Osteoblast (primary cell): ENCODE measurements at regions not wholly inside any gene's neighbourhood (a gene's known extent, or its start where the extent isn't known, plus 50 kb on each side); places are given as distances from the start of the nearest gene placed in this dataset.

Experiments used
- DNase-seq: peaks from one replicate; pipeline ENCODE4 v3.0.0; 2011; ENCODE audit warnings: low spot score, mixed read lengths; ENCODE audit not compliant: insufficient read length; ENCODE audit errors: missing footprints
- H2AFZ ChIP-seq: 2 replicates; pipeline ENCODE4 v1.6.0; 2011; ENCODE audit warnings: mild to moderate bottlenecking, low read length
- H3K27ac ChIP-seq: 2 replicates; pipeline ENCODE4 v1.5.1; 2011; ENCODE audit warnings: mild to moderate bottlenecking, low read depth, low read length, moderate library complexity
- H3K27me3 ChIP-seq: 2 replicates; pipeline ENCODE4 v1.6.0; 2012; ENCODE audit warnings: mild to moderate bottlenecking, control low read depth, inconsistent platforms, low read length, moderate library complexity; ENCODE audit not compliant: insufficient read depth
- H3K36me3 ChIP-seq: 2 replicates; pipeline ENCODE4 v1.5.1; 2011; ENCODE audit warnings: mild to moderate bottlenecking, low read length, control low read depth, moderate library complexity; ENCODE audit not compliant: insufficient read depth
- H3K4me1 ChIP-seq: 2 replicates; pipeline ENCODE4 v1.5.1; 2011; ENCODE audit warnings: mild to moderate bottlenecking, low read length, control low read depth, moderate library complexity; ENCODE audit not compliant: insufficient read depth
- H3K4me2 ChIP-seq: 2 replicates; pipeline ENCODE4 v1.6.0; 2011; ENCODE audit warnings: mild to moderate bottlenecking, low read length; ENCODE audit not compliant: insufficient read depth
- H3K4me3 ChIP-seq: fragments of 200-600 bp; sonication (generic); 3 replicates; pipeline ENCODE4 v1.5.1; 2012; ENCODE audit warnings: mild to moderate bottlenecking, low read length, inconsistent platforms; ENCODE audit not compliant: insufficient read depth
- H3K79me2 ChIP-seq: 2 replicates; pipeline ENCODE4 v1.6.0; 2012; ENCODE audit warnings: mild to moderate bottlenecking, low read length, control low read depth, inconsistent platforms; ENCODE audit not compliant: insufficient read depth
- H3K9me3 ChIP-seq: 2 replicates; pipeline ENCODE4 v1.5.1; 2011; ENCODE audit warnings: low read depth, low read length, control low read depth
- H4K20me1 ChIP-seq: 2 replicates; pipeline ENCODE4 v1.6.0; 2012; ENCODE audit warnings: mild to moderate bottlenecking, low read length, control low read depth; ENCODE audit not compliant: insufficient read depth
- TF ChIP-seq, protein P1 (sequence below): IDR thresholded peaks from 2 replicates; pipeline ENCODE4 v1.5.1; 2011; ENCODE audit warnings: mild to moderate bottlenecking, low read depth, low read length, moderate library complexity; ENCODE audit errors: extremely low read depth

DNA sequence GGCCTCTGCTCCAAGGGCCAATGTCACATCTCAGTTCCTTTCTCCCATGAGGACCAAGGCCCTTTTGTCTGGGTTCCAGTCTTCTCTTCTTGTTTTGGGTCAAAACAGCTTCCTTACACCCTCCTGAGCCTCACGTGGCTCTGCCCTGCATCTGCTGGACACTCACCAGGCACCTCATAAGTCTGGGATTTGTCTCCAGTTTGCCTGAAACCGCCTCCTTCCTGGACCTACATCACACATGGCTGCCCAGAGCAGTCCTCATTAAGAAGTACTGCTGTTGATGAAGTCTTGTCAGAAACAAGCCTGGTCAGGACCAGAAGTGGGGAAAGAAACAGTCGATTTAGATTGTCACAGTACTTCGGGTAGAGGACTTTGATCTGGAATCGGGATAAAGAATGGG is 173.4 kb upstream of the BMPER start:
- H2AFZ ChIP-seq = no peak overlapping the region
- H3K4me3 ChIP-seq = no peak overlapping the region
- H3K27ac ChIP-seq = no peak overlapping the region
- H4K20me1 ChIP-seq = no peaks in the 10 kb centered on the region
- no peaks in the 10 kb centered on the region for H3K79me2 ChIP-seq
- no peaks in the 10 kb centered on the region for H3K27me3 ChIP-seq
- H3K4me2 ChIP-seq = no peak overlapping the region
- no peaks in the 10 kb centered on the region for H3K36me3 ChIP-seq
- H3K4me1 ChIP-seq = no peaks in the 10 kb centered on the region
- H3K9me3 ChIP-seq = no peaks in the 10 kb centered on the region
- TF ChIP-seq, protein P1, sequence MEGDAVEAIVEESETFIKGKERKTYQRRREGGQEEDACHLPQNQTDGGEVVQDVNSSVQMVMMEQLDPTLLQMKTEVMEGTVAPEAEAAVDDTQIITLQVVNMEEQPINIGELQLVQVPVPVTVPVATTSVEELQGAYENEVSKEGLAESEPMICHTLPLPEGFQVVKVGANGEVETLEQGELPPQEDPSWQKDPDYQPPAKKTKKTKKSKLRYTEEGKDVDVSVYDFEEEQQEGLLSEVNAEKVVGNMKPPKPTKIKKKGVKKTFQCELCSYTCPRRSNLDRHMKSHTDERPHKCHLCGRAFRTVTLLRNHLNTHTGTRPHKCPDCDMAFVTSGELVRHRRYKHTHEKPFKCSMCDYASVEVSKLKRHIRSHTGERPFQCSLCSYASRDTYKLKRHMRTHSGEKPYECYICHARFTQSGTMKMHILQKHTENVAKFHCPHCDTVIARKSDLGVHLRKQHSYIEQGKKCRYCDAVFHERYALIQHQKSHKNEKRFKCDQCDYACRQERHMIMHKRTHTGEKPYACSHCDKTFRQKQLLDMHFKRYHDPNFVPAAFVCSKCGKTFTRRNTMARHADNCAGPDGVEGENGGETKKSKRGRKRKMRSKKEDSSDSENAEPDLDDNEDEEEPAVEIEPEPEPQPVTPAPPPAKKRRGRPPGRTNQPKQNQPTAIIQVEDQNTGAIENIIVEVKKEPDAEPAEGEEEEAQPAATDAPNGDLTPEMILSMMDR = no peak
- DNase-seq = no peak

DNA sequence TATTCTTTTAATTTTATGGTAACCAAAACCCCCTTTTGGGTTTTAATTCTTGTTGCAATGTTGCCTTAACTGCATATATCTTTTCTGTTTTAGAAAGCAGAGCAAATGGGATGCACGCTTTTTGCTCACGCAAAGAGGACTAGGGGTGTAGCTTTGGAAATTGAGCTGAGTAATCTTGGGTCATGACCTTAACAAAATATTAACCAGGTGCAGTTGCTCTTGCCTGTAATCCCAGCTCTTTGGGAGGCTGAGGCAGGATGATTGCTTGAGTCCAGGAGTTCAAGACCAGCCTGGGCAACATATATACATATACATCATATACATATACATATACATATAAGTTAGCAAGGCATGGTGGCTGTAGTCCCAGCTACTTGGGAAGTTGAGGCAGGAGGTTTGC is 172.9 kb upstream of the BMPER start:
- Histone ChIP-seq H3K79me2 (no peaks in the 10 kb centered on the region), H3K4me3 (no peak overlapping the region), H3K27ac (no peak overlapping the region), H2AFZ (no peak overlapping the region), H3K4me1 (no peaks in the 10 kb centered on the region), H4K20me1 (no peaks in the 10 kb centered on the region), H3K4me2 (no peak overlapping the region), H3K36me3 (no peaks in the 10 kb centered on the region), H3K9me3 (no peaks in the 10 kb centered on the region), H3K27me3 (no peaks in the 10 kb centered on the region)
- no peak for DNase-seq
- TF ChIP-seq, protein P1 = no peak

- no peaks in the 10 kb centered on the region for H3K4me1 ChIP-seq
Observed at GRCh38 chr7:33733870-33734650, 171.3 kb upstream of the BMPER start.

DNA sequence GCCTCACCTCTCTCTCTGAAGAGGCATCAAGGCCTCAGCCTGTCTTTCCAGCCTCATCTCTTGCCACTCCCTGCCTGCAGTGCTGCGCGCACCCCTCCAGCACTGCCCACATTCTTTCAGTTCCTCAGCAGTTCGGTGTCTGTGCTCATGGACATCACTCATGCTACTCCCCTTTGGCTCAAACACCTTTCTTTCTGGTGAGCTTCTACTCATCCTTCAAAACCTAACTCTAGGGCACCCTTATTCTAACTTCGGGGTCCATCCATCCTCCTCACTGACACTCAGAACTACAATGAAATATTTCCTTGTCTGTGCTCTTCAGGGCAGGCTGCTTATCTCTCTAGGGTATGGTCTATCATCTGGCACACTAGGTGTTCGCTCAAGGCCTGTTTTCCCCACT is 169.9 kb upstream of the BMPER start:
- H3K79me2 ChIP-seq = no peaks in the 10 kb centered on the region
- no peak overlapping the region for H2AFZ ChIP-seq
- no peaks in the 10 kb centered on the region for H3K36me3 ChIP-seq
- no peak overlapping the region for H3K4me3 ChIP-seq
- TF ChIP-seq, protein P1 = no peak
- H3K27me3 ChIP-seq = no peaks in the 10 kb centered on the region
- H3K9me3 ChIP-seq = no peaks in the 10 kb centered on the region
- DNase-seq = no peak
- H3K27ac ChIP-seq = no peak overlapping the region
- no peaks in the 10 kb centered on the region for H4K20me1 ChIP-seq
- no peak overlapping the region for H3K4me2 ChIP-seq
- H3K4me1 ChIP-seq = no peaks in the 10 kb centered on the region

More at GRCh38 chr7:33733870-33734650, 171.3 kb upstream of the BMPER start:
- Histone ChIP-seq H3K9me3 (no peaks in the 10 kb centered on the region), H2AFZ (no peak overlapping the region), H3K4me2 (no peak overlapping the region), H3K4me3 (no peak overlapping the region), H3K27ac (no peak overlapping the region), H3K79me2 (no peaks in the 10 kb centered on the region), H3K27me3 (no peaks in the 10 kb centered on the region), H3K36me3 (no peaks in the 10 kb centered on the region), H4K20me1 (no peaks in the 10 kb centered on the region)
- TF ChIP-seq, protein P1 = no peak
- no peak for DNase-seq
